SK-N-MC (cell line): ENCODE measurements at regions not wholly inside any gene's neighbourhood (a gene's known extent, or its start where the extent isn't known, plus 50 kb on each side); places are given as distances from the start of the nearest gene placed in this dataset.

ENCODE experiments used
- DNase-seq: peaks from one replicate; pipeline ENCODE4 v3.0.0-alpha.2; 2011; ENCODE audit warnings: low read depth, low spot score
- H3K27ac ChIP-seq: fragments of 200-600 bp; sonication (generic); 2 replicates; pipeline ENCODE4 v1.5.1; 2016; ENCODE audit warnings: mixed run types
- H3K36me3 ChIP-seq: fragments of 200-600 bp; sonication (generic); 2 replicates; pipeline ENCODE4 v1.6.1; 2017; ENCODE audit warnings: antibody characterized with exemption, low read length, mixed read lengths; ENCODE audit not compliant: insufficient read depth
- H3K4me3 ChIP-seq: fragments of 200-600 bp; sonication (generic); 2 replicates; pipeline ENCODE4 v1.5.1; 2016
- H3K9ac ChIP-seq: fragments of 200-600 bp; sonication (generic); 2 replicates; pipeline ENCODE4 v1.8.0; 2017; ENCODE audit warnings: mixed run types, mixed read lengths; ENCODE audit not compliant: insufficient read length
- H3K9me3 ChIP-seq: fragments of 200-600 bp; sonication (generic); 2 replicates; pipeline ENCODE4 v1.6.1; 2017; ENCODE audit warnings: low read depth, mild to moderate bottlenecking, antibody characterized with exemption, low read length, moderate library complexity, mixed read lengths
- EZH2 ChIP-seq: fragments of 200-600 bp; sonication (generic); IDR thresholded peaks from one replicate; pipeline ENCODE4 v1.6.1; 2017; ENCODE audit warnings: antibody characterized with exemption
- FOXP2 ChIP-seq: optimal IDR thresholded peaks from 2 replicates; pipeline ENCODE3; 2011; ENCODE audit warnings: mild to moderate bottlenecking, moderate library complexity; ENCODE audit not compliant: insufficient read depth; ENCODE audit errors: extremely low read length, control extremely low read depth
- POLR2AphosphoS5 ChIP-seq: IDR thresholded peaks from 2 replicates; pipeline ENCODE4 v1.6.1; 2012; ENCODE audit warnings: mild to moderate bottlenecking, low read depth, low read length, borderline replicate concordance

DNA sequence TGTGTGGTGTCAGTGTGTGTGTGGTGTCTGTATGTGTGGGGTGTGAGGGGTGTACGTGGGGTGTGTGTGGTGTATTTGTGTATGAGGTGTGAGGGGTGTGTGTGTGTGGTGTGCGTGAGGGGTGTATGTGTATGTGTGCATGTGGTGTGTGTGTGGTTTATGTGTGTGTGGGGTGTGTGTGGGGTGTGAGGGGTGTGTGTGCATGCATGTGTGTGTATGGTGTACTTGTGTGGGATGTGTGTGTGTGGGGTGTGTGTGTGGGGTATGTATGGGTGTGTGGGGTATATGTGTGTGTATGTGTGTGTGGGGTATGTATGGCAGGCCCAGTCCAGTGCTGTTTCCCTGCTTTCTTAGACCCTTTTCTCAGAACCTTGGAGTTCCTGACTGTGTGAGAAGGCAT, 83.3 kb downstream of the PTTG1 start:
- Histone ChIP-seq H3K27ac (no peak overlapping the region), H3K9ac (no peak overlapping the region), H3K36me3 (no peaks in the 10 kb centered on the region), H3K4me3 (no peak overlapping the region), H3K9me3 (no peaks in the 10 kb centered on the region)
- TF ChIP-seq POLR2AphosphoS5 = no peak
- TF ChIP-seq FOXP2 = no peak
- no peak for TF ChIP-seq EZH2
- DNase-seq = no peak

GRCh38 chr5:160506006-160507004, 84.7 kb downstream of the PTTG1 start:
- Histone ChIP-seq H3K36me3 (no peaks in the 10 kb centered on the region), H3K9me3 (no peaks in the 10 kb centered on the region), H3K4me3 (no peak overlapping the region), H3K9ac (no peak overlapping the region), H3K27ac (no peak overlapping the region)
- peak; percentile 34 for DNase-seq
- TF ChIP-seq FOXP2 (no peak), POLR2AphosphoS5 (no peak), EZH2 (no peak)

DNA sequence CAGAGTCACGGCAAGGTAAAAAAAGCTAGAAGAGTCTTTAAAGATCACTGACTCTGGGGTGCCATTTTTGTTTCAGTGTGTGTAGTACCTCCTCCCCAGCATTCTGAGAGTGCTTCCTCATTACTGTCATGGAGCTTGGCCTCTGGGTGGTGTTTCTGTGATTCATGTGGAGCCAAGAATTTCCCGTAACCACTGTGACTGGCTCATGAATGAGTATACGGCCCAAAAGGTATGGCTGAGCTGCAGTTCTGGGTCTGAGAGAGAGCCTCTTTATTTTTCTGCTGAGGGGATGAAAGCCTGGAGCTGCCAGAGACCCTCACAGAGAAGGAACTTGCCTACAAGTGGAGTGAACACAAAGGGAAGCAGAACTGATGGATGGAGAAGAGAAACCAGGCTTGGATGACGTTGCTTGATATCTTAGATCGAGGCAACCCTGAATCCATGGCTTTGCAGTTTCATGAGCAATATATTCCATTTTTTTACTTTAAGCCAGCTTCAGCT, 85.6 kb downstream of the PTTG1 start:
- no peak overlapping the region for H3K27ac ChIP-seq
- no peaks in the 10 kb centered on the region for H3K36me3 ChIP-seq
- no peaks in the 10 kb centered on the region for H3K9me3 ChIP-seq
- TF ChIP-seq POLR2AphosphoS5 (no peak), FOXP2 (no peak), EZH2 (no peak)
- no peak overlapping the region for H3K4me3 ChIP-seq
- no peak overlapping the region for H3K9ac ChIP-seq
- DNase-seq = no peak

GRCh38 chr5:160508780-160509361, 87.2 kb downstream of the PTTG1 start:
- peak; percentile 67 for DNase-seq
- no peak overlapping the region for H3K27ac ChIP-seq
- TF ChIP-seq FOXP2 (peak; percentile 23), EZH2 (no peak), POLR2AphosphoS5 (no peak)
- no peak overlapping the region for H3K9ac ChIP-seq
- no peaks in the 10 kb centered on the region for H3K9me3 ChIP-seq
- no peak overlapping the region for H3K4me3 ChIP-seq
- no peaks in the 10 kb centered on the region for H3K36me3 ChIP-seq

- no peaks in the 10 kb centered on the region for H3K9me3 ChIP-seq
- no peak overlapping the region for H3K9ac ChIP-seq
- no peak overlapping the region for H3K4me3 ChIP-seq
- DNase-seq = no peak
- no peaks in the 10 kb centered on the region for H3K36me3 ChIP-seq
- no peak overlapping the region for H3K27ac ChIP-seq
- TF ChIP-seq POLR2AphosphoS5 = no peak
- no peak for TF ChIP-seq FOXP2
- no peak for TF ChIP-seq EZH2
These were observed 89.8 kb downstream of the PTTG1 start for GRCh38 chr5:160511280-160511929.
